NT2/D1 (cell line): ENCODE measurements at regions not wholly inside any gene's neighbourhood (a gene's known extent, or its start where the extent isn't known, plus 50 kb on each side); places are given as distances from the start of the nearest gene placed in this dataset.

Experiments used
- DNase-seq: peaks from one replicate; pipeline ENCODE4 v3.0.0-alpha.2; 2011; ENCODE audit warnings: low read depth, low spot score
- H3K27me3 ChIP-seq: 2 replicates; pipeline ENCODE4 v1.6.0; 2011; ENCODE audit warnings: mild to moderate bottlenecking; ENCODE audit not compliant: insufficient read length, insufficient read depth
- H3K36me3 ChIP-seq: 2 replicates; pipeline ENCODE4 v1.6.1; 2011; ENCODE audit warnings: mild to moderate bottlenecking, low read length, mixed read lengths; ENCODE audit not compliant: insufficient read depth, insufficient read length
- H3K4me1 ChIP-seq: 2 replicates; pipeline ENCODE4 v1.5.1; 2011; ENCODE audit not compliant: insufficient read depth, insufficient read length
- H3K4me3 ChIP-seq: 2 replicates; pipeline ENCODE4 v1.5.1; 2011; ENCODE audit warnings: low read depth; ENCODE audit not compliant: insufficient read length
- H3K9ac ChIP-seq: 2 replicates; pipeline ENCODE4 v1.6.0; 2011; ENCODE audit warnings: low read depth; ENCODE audit not compliant: insufficient read length
- H3K9me3 ChIP-seq: 2 replicates; pipeline ENCODE4 v1.5.1; 2011; ENCODE audit warnings: mild to moderate bottlenecking, low read length; ENCODE audit not compliant: insufficient read depth
- SUZ12 ChIP-seq: IDR thresholded peaks from 2 replicates; pipeline ENCODE4 v1.6.1; 2011; ENCODE audit not compliant: insufficient read length, insufficient read depth; ENCODE audit errors: extremely low read depth
- YY1 ChIP-seq: IDR thresholded peaks from 2 replicates; pipeline ENCODE4 v1.6.1; 2011; ENCODE audit not compliant: insufficient read length, insufficient read depth
- ZNF274 ChIP-seq: IDR thresholded peaks from 2 replicates; pipeline ENCODE4 v1.6.1; 2011; ENCODE audit warnings: mild to moderate bottlenecking, low read depth, low read length

DNA sequence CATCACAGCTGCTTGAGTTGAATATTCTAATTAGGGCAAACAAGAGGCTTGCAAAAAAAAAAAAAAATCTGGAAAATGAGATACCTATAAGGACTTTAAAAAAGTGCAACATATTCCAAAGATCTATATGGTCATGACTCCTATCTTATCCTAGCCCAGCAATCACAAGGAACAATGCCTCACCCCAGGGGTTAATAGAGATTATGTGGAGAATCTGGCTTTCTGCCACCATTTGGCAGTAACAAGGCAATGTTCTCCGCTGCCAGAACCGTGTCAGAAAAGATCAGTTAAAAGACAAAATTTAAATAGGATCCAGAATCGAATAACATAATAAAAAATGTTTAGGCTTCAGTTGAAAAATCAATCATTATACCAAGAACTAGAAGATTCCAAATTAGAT is 1643.2 kb upstream of the PRR20A start:
- Histone ChIP-seq H3K9me3 (no peaks in the 10 kb centered on the region), H3K9ac (no peak overlapping the region), H3K4me3 (no peak overlapping the region), H3K27me3 (no peaks in the 10 kb centered on the region), H3K4me1 (no peaks in the 10 kb centered on the region), H3K36me3 (no peaks in the 10 kb centered on the region)
- no peak for DNase-seq
- TF ChIP-seq ZNF274 (no peak), YY1 (no peak), SUZ12 (no peak)

DNA sequence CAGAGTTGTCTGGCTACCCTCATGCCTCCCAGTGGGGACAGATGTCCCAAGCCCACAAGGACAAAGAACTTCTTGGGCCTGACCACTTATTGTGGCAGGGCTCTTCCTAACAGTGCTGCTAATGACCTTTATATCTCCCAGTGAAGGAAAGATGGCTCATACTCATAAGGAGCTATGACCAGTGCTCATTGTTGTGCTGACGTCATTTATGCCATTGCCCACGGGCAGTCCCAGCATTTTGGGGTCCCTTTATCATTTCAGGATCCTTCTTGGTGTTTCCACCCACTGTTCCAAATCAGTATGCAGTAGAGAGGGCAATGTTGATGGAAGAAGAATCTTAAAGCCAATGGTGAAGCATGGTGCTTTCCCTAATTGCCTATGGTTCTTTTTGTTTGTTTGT is 1640.0 kb upstream of the PRR20A start:
- Histone ChIP-seq H3K9ac (no peak overlapping the region), H3K9me3 (no peaks in the 10 kb centered on the region), H3K27me3 (no peaks in the 10 kb centered on the region), H3K4me1 (no peaks in the 10 kb centered on the region), H3K36me3 (no peaks in the 10 kb centered on the region), H3K4me3 (no peak overlapping the region)
- no peak for DNase-seq
- TF ChIP-seq YY1 (no peak), ZNF274 (no peak), SUZ12 (no peak)

DNA sequence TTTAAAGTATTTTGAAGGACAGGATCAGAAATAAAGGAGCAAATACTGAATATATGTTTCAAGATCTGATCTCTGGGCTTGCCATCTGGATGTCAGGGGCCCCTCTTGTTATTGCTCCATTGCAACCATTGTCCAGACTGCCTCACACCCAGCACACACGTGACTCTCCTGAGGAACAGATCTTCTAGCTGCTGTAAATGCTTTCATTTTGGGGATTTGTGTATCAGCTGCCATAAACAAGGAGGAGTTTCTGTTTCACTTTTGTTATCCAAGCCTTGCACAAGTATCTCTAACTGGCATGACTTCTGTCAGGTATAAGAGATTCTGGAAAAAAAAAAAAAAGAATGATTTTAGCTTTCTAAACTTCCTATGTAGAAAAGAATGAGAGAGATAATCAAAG is 1624.1 kb upstream of the PRR20A start:
- H3K9me3 ChIP-seq, result no peaks in the 10 kb centered on the region
- H3K9ac ChIP-seq, result no peak overlapping the region
- H3K4me3 ChIP-seq, result no peak overlapping the region
- H3K36me3 ChIP-seq, result no peaks in the 10 kb centered on the region
- no peaks in the 10 kb centered on the region for H3K4me1 ChIP-seq
- no peaks in the 10 kb centered on the region for H3K27me3 ChIP-seq
- TF ChIP-seq SUZ12, result no peak
- no peak for TF ChIP-seq ZNF274
- no peak for TF ChIP-seq YY1
- no peak for DNase-seq

DNA sequence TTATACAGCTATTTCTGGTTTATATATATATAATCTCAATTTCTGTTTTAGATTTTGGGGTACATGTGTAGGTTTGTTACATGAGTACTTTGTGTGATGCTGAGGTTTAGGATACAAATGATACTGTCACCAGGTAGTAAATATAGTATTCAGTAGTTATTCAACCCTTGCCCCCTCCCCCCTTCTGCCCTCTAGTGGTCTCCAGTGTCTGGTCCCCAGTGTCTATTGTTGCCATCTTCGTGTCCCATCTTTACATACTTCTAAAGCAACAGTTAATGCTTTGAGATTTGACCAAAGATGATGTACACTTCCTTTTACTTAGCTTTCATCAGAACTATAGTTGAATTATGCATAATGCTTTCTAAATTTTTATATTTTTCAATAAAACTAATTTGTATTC is 1623.4 kb upstream of the PRR20A start:
- Histone ChIP-seq H3K4me3 (no peak overlapping the region), H3K36me3 (no peaks in the 10 kb centered on the region), H3K9ac (no peak overlapping the region), H3K4me1 (no peaks in the 10 kb centered on the region), H3K9me3 (no peaks in the 10 kb centered on the region), H3K27me3 (no peaks in the 10 kb centered on the region)
- no peak for DNase-seq
- TF ChIP-seq SUZ12 (no peak), ZNF274 (no peak)

DNA sequence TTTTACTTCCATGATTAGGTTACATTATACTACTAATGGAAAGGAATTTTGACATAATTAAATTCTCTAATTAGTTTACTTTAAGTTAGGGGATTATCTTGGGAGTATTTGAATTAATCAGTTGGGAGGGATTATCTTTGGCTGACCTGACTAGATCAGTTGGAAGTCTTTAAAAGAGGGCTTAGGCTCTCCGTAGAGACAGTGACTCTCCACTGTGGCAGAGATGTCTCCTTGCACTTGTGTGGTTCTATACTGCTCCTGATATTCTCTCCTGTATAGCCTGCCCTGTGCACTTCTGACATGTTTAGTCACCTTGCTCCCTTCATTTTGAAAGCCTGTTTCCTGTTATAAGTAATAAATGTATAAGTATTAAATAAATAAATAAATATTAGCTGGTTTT is 1612.3 kb upstream of the PRR20A start:
- Histone ChIP-seq H3K9me3 (no peaks in the 10 kb centered on the region), H3K4me1 (no peaks in the 10 kb centered on the region), H3K4me3 (no peak overlapping the region), H3K9ac (no peak overlapping the region), H3K36me3 (no peaks in the 10 kb centered on the region), H3K27me3 (no peaks in the 10 kb centered on the region)
- no peak for DNase-seq
- TF ChIP-seq SUZ12, result no peak
- no peak for TF ChIP-seq YY1
- TF ChIP-seq ZNF274, result no peak

DNA sequence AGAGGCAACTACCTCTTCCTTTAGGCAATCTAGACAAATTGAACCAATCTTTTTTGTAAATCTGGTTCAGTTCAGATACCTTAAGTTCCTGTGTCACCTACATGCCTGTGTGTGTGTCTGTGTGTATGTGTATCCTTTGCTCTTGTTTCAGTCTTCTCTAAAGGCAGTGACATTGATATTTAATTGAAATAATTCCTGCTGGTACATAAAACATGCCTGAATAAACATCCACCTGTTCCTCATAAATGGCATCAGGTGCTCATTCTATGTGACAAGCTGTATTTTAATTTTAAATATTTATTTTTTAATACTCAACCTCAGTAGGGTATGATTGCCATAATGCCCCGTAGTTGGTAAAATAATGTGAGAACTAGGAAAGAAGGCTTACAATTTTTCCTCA is 1606.4 kb upstream of the PRR20A start:
- TF ChIP-seq SUZ12 (no peak), ZNF274 (no peak), YY1 (no peak)
- Histone ChIP-seq H3K27me3 (no peaks in the 10 kb centered on the region), H3K9me3 (no peaks in the 10 kb centered on the region), H3K36me3 (no peaks in the 10 kb centered on the region), H3K4me3 (no peak overlapping the region), H3K4me1 (no peaks in the 10 kb centered on the region), H3K9ac (no peak overlapping the region)
- DNase-seq, result no peak

DNA sequence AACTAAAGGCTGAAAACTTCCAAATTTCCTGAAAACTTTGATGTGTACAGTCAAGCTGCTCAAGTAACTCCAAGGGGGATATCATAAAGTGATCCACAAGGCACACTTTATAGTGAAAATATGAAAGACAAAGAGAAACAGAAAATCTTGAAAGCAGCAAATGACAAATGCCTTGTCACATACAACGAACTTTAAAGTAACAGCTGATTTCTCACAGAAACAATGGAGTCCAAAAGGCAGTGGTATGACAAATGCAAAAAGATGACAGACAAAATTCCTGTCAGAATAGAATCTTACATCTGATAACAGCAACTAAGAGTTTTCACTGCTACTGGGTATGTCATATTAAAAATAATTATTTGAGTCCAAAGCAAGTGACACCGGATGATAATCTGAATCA is 1602.3 kb upstream of the PRR20A start:
- no peaks in the 10 kb centered on the region for H3K27me3 ChIP-seq
- TF ChIP-seq SUZ12 (no peak), YY1 (no peak), ZNF274 (no peak)
- H3K4me3 ChIP-seq, result no peak overlapping the region
- no peaks in the 10 kb centered on the region for H3K36me3 ChIP-seq
- no peak for DNase-seq
- H3K9me3 ChIP-seq, result no peaks in the 10 kb centered on the region
- no peaks in the 10 kb centered on the region for H3K4me1 ChIP-seq
- H3K9ac ChIP-seq, result no peak overlapping the region

DNA sequence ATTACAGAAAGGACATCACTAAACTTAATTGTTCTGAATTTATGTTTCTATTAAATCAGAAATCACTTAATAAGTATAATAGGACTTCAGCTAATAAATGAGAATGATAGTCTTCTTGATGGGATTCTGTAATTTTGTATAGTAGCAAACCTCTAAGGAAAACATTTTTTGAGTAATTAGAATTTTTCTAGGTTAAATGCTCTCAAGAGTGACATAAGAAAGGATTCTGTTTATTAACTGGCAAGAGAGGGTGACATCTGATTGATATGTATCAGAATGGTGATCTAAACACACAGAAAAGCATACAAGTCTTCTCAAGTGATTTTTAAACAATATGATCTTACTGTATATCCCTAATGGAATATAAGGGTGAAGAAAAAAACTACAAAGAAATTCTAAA is 1597.7 kb upstream of the PRR20A start:
- DNase-seq, result no peak
- H3K9ac ChIP-seq, result no peak overlapping the region
- H3K9me3 ChIP-seq, result no peaks in the 10 kb centered on the region
- TF ChIP-seq YY1 (no peak), ZNF274 (no peak), SUZ12 (no peak)
- H3K4me3 ChIP-seq, result no peak overlapping the region
- no peaks in the 10 kb centered on the region for H3K27me3 ChIP-seq
- H3K4me1 ChIP-seq, result no peaks in the 10 kb centered on the region
- no peaks in the 10 kb centered on the region for H3K36me3 ChIP-seq
